ENCODE measurements at regions not wholly inside any gene's neighbourhood (a gene's known extent, or its start where the extent isn't known, plus 50 kb on each side); places are given as distances from the start of the nearest gene placed in this dataset.

DNA sequence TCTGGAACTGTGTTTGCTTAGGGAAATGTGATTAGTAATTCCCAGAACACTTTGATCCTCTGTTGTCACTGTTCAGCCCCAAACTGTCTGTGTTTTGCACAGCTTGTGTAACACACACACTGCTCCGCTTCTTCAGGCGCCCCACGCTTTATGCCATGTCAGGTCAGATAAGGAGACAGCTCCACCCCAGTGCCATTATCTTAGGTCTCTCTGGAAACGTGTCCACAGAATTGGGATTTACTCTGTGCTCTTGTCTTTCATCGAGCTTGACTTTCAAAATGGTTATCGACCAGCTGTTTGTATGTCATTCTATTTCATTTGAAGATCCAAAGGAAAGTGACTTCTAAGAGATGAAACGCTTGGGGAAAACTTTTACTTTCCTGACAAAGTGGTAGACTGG lies 106.4 kb upstream of the SSTR4 start (continued):
- TF ChIP-seq PBX2 (CRISPR knock-in tag; IDR thresholded peaks at IDR 0.05): no peak
- TF ChIP-seq, protein P1, sequence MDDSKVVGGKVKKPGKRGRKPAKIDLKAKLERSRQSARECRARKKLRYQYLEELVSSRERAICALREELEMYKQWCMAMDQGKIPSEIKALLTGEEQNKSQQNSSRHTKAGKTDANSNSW (CRISPR knock-in tag; IDR thresholded peaks at IDR 0.05; ENCODE audit: borderline replicate concordance): no peak
- no peak for TF ChIP-seq ZSCAN9 (CRISPR knock-in tag; IDR thresholded peaks at IDR 0.05; ENCODE audit: borderline replicate concordance)
- TF ChIP-seq, protein P2, sequence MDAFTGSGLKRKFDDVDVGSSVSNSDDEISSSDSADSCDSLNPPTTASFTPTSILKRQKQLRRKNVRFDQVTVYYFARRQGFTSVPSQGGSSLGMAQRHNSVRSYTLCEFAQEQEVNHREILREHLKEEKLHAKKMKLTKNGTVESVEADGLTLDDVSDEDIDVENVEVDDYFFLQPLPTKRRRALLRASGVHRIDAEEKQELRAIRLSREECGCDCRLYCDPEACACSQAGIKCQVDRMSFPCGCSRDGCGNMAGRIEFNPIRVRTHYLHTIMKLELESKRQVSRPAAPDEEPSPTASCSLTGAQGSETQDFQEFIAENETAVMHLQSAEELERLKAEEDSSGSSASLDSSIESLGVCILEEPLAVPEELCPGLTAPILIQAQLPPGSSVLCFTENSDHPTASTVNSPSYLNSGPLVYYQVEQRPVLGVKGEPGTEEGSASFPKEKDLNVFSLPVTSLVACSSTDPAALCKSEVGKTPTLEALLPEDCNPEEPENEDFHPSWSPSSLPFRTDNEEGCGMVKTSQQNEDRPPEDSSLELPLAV (CRISPR knock-in tag; conservative IDR thresholded peaks at IDR 0.05; ENCODE audit: low read depth): no peak
- no peak for TF ChIP-seq GABPB1 (CRISPR knock-in tag; IDR thresholded peaks at IDR 0.05)
- no peak for TF ChIP-seq HDAC1 (CRISPR knock-in tag; IDR thresholded peaks at IDR 0.05)
- TF ChIP-seq NFYC (CRISPR knock-in tag; IDR thresholded peaks at IDR 0.05): no peak
- TF ChIP-seq ZNF883 (CRISPR knock-in tag; IDR thresholded peaks at IDR 0.05; ENCODE audit: not compliant biosample characterization): no peak

DNA sequence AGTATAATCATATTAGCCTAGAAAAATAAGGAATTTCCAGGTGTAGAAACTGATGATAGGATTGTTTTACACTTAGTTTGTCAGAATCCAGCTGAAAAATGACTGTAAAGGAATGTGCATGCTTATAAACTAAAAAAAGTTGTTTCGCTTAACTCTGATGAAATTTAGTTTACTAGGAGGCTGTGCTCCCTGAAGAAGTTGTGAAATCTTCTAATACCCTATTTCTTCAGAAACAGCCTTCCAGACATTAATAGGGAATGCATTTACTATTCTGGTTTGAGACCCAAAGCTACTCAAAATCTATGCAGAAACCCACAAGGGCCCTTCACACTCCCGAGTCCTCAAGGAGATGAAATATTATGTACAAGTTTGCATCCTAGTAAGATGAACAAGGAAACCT lies 105.5 kb upstream of the SSTR4 start:
- ATAC-seq: no peak
- Histone ChIP-seq H3K4me1 (ENCODE audit: insufficient read depth, low read length) (peaks cover 8% of the 10 kb centered on the region), H3K36me3 (replicated peaks in 1 of 2; ENCODE audit: control insufficient read depth in 1 of 2, insufficient read depth in 2 of 2, low read length in 2 of 2) (no peaks in the 10 kb centered on the region), H2AFZ (ENCODE audit: low read length) (no peak overlapping the region), H3K79me2 (ENCODE audit: insufficient read depth, low read length) (no peaks in the 10 kb centered on the region), H3K27me3 (ENCODE audit: control insufficient read depth in 1 of 2, insufficient read depth in 2 of 2, low read length in 2 of 2) (no peaks in the 10 kb centered on the region), H3K4me2 (ENCODE audit: low read depth, low read length) (no peak overlapping the region), H4K20me1 (ENCODE audit: insufficient read depth, low read length) (no peaks in the 10 kb centered on the region), H3K9ac (ENCODE audit: insufficient read depth, low read depth, low read length) (no peak overlapping the region), H3K9me3 (ENCODE audit: low read length) (no peaks in the 10 kb centered on the region), H3K27ac (ENCODE audit: extremely low read length, insufficient read depth, low read length) (no peak overlapping the region), H3K4me3 (replicated peaks in 1 of 3; ENCODE audit: insufficient read depth in 1 of 3, low read depth in 2 of 3, low read length in 3 of 3) (no peak overlapping the region)
- ChIA-PET CTCF (ENCODE audit: low intra/inter-chr PET ratio, low total read pairs) (no interaction called here), POLR2A (no interaction called here)
- 59% methylated on average over 2 of the region's 2 CpGs for WGBS (ENCODE audit: low lambda C conversion rate)
- intact Hi-C loops (cut with micrococcal nuclease; ENCODE audit: unreplicated experiment): no loop called here
- BruUV-seq (replicated peaks): no TSS peak
- TF ChIP-seq, protein P3, sequence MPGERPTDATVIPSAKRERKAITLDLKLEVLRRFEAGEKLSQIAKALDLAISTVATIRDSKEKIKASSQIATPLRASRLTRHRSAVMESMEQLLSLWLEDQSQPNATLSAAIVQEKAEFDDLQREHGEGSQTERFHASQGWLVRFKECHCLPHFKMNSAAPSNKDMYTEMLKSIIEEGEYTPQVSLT (CRISPR knock-in tag; IDR thresholded peaks at IDR 0.05; ENCODE audit: borderline replicate concordance, low read depth): no peak
- TF ChIP-seq SMC3 (IDR thresholded peaks at IDR 0.05; ENCODE audit: low read length) (no peak), CEBPB (IDR thresholded peaks at IDR 0.05; ENCODE audit: borderline replicate concordance, low read depth, low read length) (peak; percentile 58; the same call in 1 of the 2 replicates), ZNF512B (CRISPR knock-in tag; IDR thresholded peaks at IDR 0.05; ENCODE audit: borderline replicate concordance) (no peak), MAFG (CRISPR knock-in tag; IDR thresholded peaks at IDR 0.05) (no peak), ZNF782 (CRISPR knock-in tag; IDR thresholded peaks at IDR 0.05; ENCODE audit: borderline replicate concordance) (no peak), ZNF549 (CRISPR knock-in tag; IDR thresholded peaks at IDR 0.05) (no peak)
- no peak for FAIRE-seq
- no peak for DNase-seq (ENCODE audit: low spot score)
- in situ Hi-C loops (cut with HindIII; ENCODE audit: extremely low pct_ligation_motif_present, low pct_unique_long_range_greater_than_20kb): no loop called here

All from HepG2 (cell line).